GM12878 (cell line): ENCODE measurements at regions not wholly inside any gene's neighbourhood (a gene's known extent, or its start where the extent isn't known, plus 50 kb on each side); places are given as distances from the start of the nearest gene placed in this dataset.

Experiments used
- ATAC-seq: fragments of 200-7000 bp; cut with Tn5 transposase; 3 replicates; pipeline ENCODE4 v1.9.1; 2020; ENCODE audit warnings: mild to moderate bottlenecking, moderate library complexity
- BruUV-seq: library from RNA; stranded (reverse); fragments of 400-500 nt; replicated peaks from 2 replicates; lab custom pipeline; 2021; lab: Mats Ljungman, UMichigan
- CTCF ChIA-PET: fragments of 300-600 bp; sonication (Branson Sonifier 250); formaldehyde crosslinking; extraction: SDS; loops from one replicate; lab custom pipeline; 2021; ENCODE audit warnings: inconsistent platforms; lab: Yijun Ruan, JAX
- POLR2A ChIA-PET: fragments of 350-600 bp; formaldehyde crosslinking; extraction: SDS; loops from one replicate; lab custom pipeline; 2021; ENCODE audit warnings: inconsistent platforms; lab: Charles Lee
- RAD21 ChIA-PET: fragments of 300-600 bp; sonication (Branson Sonifier 250); formaldehyde crosslinking; loops from one replicate; lab custom pipeline; 2023; ENCODE audit warnings: antibody characterized with exemption; ENCODE audit not compliant: unreplicated experiment; lab: Charles Lee
- SMC1A ChIA-PET: fragments of 300-600 bp; sonication (Branson Sonifier 250); formaldehyde crosslinking; loops from one replicate; lab custom pipeline; 2023; ENCODE audit not compliant: unreplicated experiment, uncharacterized antibody; lab: Charles Lee
- DNase-seq: peaks from one replicate; pipeline ENCODE4 v3.0.0-alpha.2; 2011; ENCODE audit warnings: low read depth, low spot score
- FAIRE-seq: peaks from 3 replicates; lab custom pipeline; 2011; peaks lifted over from hg19 to GRCh38; lab: Jason Lieb, UNC
- H2AFZ ChIP-seq: 2 replicates; pipeline ENCODE4 v1.6.0; 2011; ENCODE audit warnings: low read depth, low read length, control low read depth; ENCODE audit not compliant: control insufficient read depth
- H3K27ac ChIP-seq: 2 replicates; pipeline ENCODE4 v1.5.1; 2011; ENCODE audit warnings: control low read depth; ENCODE audit not compliant: control insufficient read depth, insufficient read depth
- H3K27me3 ChIP-seq, 2 experiments: replicated peaks in 1 of 2; 2 replicates each; pipeline versions ENCODE4 v1.6.0 to v1.6.1; 2011; ENCODE audit warnings: low read length in 1 of 2; ENCODE audit not compliant: control insufficient read depth in 2 of 2, insufficient read depth in 2 of 2
- H3K36me3 ChIP-seq, 2 experiments: 2 replicates each; pipeline ENCODE4 v1.5.1; 2011; ENCODE audit warnings: low read length in 1 of 2; ENCODE audit not compliant: control insufficient read depth in 2 of 2, insufficient read depth in 2 of 2
- H3K4me1 ChIP-seq: 2 replicates; pipeline ENCODE4 v1.6.1; 2011; ENCODE audit warnings: mild to moderate bottlenecking, low read length, moderate library complexity, mixed read lengths; ENCODE audit not compliant: control insufficient read depth, insufficient read depth
- H3K4me2 ChIP-seq: 2 replicates; pipeline ENCODE4 v1.6.0; 2011; ENCODE audit warnings: control low read depth; ENCODE audit not compliant: control insufficient read depth, insufficient read depth
- H3K4me3 ChIP-seq: fragments of 200-600 bp; sonication (generic); 2 replicates; pipeline ENCODE4 v1.5.1; 2016
- H3K79me2 ChIP-seq: 2 replicates; pipeline ENCODE4 v1.6.0; 2011; ENCODE audit warnings: low read length; ENCODE audit not compliant: control insufficient read depth, insufficient read depth
- H3K9ac ChIP-seq: 2 replicates; pipeline ENCODE4 v1.8.0; 2011; ENCODE audit warnings: low read length, control low read depth, mixed read lengths; ENCODE audit not compliant: control insufficient read depth, insufficient read depth
- H3K9me3 ChIP-seq: replicated peaks from 3 replicates; pipeline ENCODE4 v1.5.1; 2011; ENCODE audit warnings: mild to moderate bottlenecking, low read length; ENCODE audit not compliant: control insufficient read depth, insufficient read depth
- H4K20me1 ChIP-seq: 2 replicates; pipeline ENCODE4 v1.6.0; 2011; ENCODE audit not compliant: control insufficient read depth, insufficient read depth
- CREB1 ChIP-seq: IDR thresholded peaks from 2 replicates; pipeline ENCODE4 v1.6.1; 2012; ENCODE audit warnings: low read depth, mild to moderate bottlenecking, inconsistent platforms
- NR2C2 ChIP-seq: IDR thresholded peaks from 2 replicates; pipeline ENCODE4 v1.6.1; 2011; ENCODE audit warnings: borderline replicate concordance, low read depth; ENCODE audit not compliant: control insufficient read depth, insufficient read length
- PRDM15 ChIP-seq: fragments of 450-650 bp; formaldehyde crosslinking; IDR thresholded peaks from 2 replicates; pipeline ENCODE4 v1.4.0; 2020; ENCODE audit warnings: mild to moderate bottlenecking, moderate library complexity
- SMAD1 ChIP-seq: fragments of 450-650 bp; IDR thresholded peaks from 2 replicates; pipeline ENCODE4 v1.6.1; 2018; ENCODE audit warnings: mild to moderate bottlenecking, low read depth; ENCODE audit not compliant: partially characterized antibody
- TCF3 ChIP-seq: IDR thresholded peaks from 2 replicates; pipeline ENCODE4 v1.6.1; 2012; ENCODE audit warnings: low read depth, mild to moderate bottlenecking, low read length, borderline replicate concordance; ENCODE audit not compliant: insufficient read depth
- ZBTB33 ChIP-seq: fragments of 450-650 bp; IDR thresholded peaks from 2 replicates; pipeline ENCODE4 v1.6.1; 2017; ENCODE audit warnings: mild to moderate bottlenecking
- ZNF687 ChIP-seq: fragments of 450-650 bp; IDR thresholded peaks from 2 replicates; pipeline ENCODE4 v1.6.1; 2017; ENCODE audit warnings: mild to moderate bottlenecking, moderate library complexity
- WGBS: methylation state at CpG from one replicate; pipeline ENCODE4 v1.1.6; 2016; ENCODE audit warnings: low lambda C conversion rate; ENCODE audit not compliant: insufficient replicate concordance, insufficient coverage; ENCODE audit errors: missing lambda C conversion rate; 5-methylcytosine and 5-hydroxymethylcytosine counted together
- in situ Hi-C: fragments of 300-500 bp; cut with MboI; formaldehyde crosslinking; loops from 9 replicates; pipeline ENCODE4 v1.14.3; 2018; ENCODE audit warnings: mixed read lengths
- intact Hi-C: fragments of 100-400 bp; cut with micrococcal nuclease; formaldehyde crosslinking; loops from one replicate; pipeline ENCODE4 v1.14.2; 2022; ENCODE audit not compliant: unreplicated experiment

GRCh38 chr16:66271074-66272060 lies 95.1 kb upstream of the CDH5 start:
- Histone ChIP-seq H3K4me2 (no peak overlapping the region), H3K36me3 (no peaks in the 10 kb centered on the region), H2AFZ (no peak overlapping the region), H3K9ac (no peak overlapping the region), H3K27ac (no peak overlapping the region), H4K20me1 (no peaks in the 10 kb centered on the region), H3K27me3 (peaks cover 0 to 2% of the 10 kb centered on the region in 2 experiments; a peak in 3 of 4 replicates), H3K79me2 (no peaks in the 10 kb centered on the region), H3K4me1 (no peaks in the 10 kb centered on the region), H3K9me3 (no peaks in the 10 kb centered on the region; the same call in 2 of the 3 replicates), H3K4me3 (no peak overlapping the region)
- no TSS peak for BruUV-seq
- DNase-seq (no peak), ATAC-seq (no peak), FAIRE-seq (no peak)
- 25% methylated on average over 13 of the region's 14 CpGs for WGBS
- in situ Hi-C loops: no loop called here
- CTCF ChIA-PET: interaction anchor here (0.8 to 1.5 kb wide), 5 partner anchors 12 to 168 kb away, joined by 3 to 5 read pairs (median 3); no protein-coding TSS in a partner anchor
- RAD21 ChIA-PET: interaction anchor here (0.7 kb wide), 1 partner anchor 164 kb away, joined by 3 read pairs; no protein-coding TSS in a partner anchor
- POLR2A ChIA-PET: no interaction called here
- intact Hi-C loops: loop anchor here (2.0 kb wide), 2 partner anchors 55 to 567 kb away; no protein-coding TSS in a partner anchor
- SMC1A ChIA-PET: no interaction called here
- TF ChIP-seq ZBTB33: no peak
- TF ChIP-seq ZNF687: no peak
- no peak for TF ChIP-seq NR2C2
- TF ChIP-seq TCF3: no peak
- TF ChIP-seq SMAD1: no peak
- TF ChIP-seq PRDM15: no peak
- no peak for TF ChIP-seq CREB1
